Nephron progenitor cell (in vitro differentiated cells): ENCODE measurements at regions not wholly inside any gene's neighbourhood (a gene's known extent, or its start where the extent isn't known, plus 50 kb on each side); places are given as distances from the start of the nearest gene placed in this dataset.
A peak's percentile ranks its signal among the peaks of the same experiment; 100 is the strongest.

Experiments used
- DNase-seq: peaks from one replicate; pipeline ENCODE4 v3.0.0; 2021
- H3K27ac Mint-ChIP-seq: 2 replicates; pipeline ENCODE4 v1.8.0; 2021; ENCODE audit warnings: mild to moderate bottlenecking, moderate library complexity, mixed read lengths
- H3K27me3 Mint-ChIP-seq: 2 replicates; pipeline ENCODE4 v1.8.0; 2021; ENCODE audit warnings: mild to moderate bottlenecking, low read depth, mixed read lengths; ENCODE audit not compliant: poor library complexity
- H3K36me3 Mint-ChIP-seq: 2 replicates; pipeline ENCODE4 v1.8.0; 2021; ENCODE audit warnings: low read depth, mixed read lengths
- H3K4me1 Mint-ChIP-seq: 2 replicates; pipeline ENCODE4 v1.8.0; 2021; ENCODE audit warnings: mixed read lengths
- H3K4me3 Mint-ChIP-seq: 2 replicates; pipeline ENCODE4 v1.8.0; 2021; ENCODE audit warnings: mild to moderate bottlenecking, moderate library complexity, mixed read lengths
- H3K9me3 Mint-ChIP-seq: 2 replicates; pipeline ENCODE4 v1.8.0; 2021; ENCODE audit warnings: mild to moderate bottlenecking, moderate library complexity, mixed read lengths
- TF ChIP-seq, protein P1 (sequence below): fragments of 200-600 bp; sonication (generic); IDR thresholded peaks from 2 replicates; pipeline ENCODE4 v1.5.0; 2021; ENCODE audit warnings: antibody characterized with exemption

DNA sequence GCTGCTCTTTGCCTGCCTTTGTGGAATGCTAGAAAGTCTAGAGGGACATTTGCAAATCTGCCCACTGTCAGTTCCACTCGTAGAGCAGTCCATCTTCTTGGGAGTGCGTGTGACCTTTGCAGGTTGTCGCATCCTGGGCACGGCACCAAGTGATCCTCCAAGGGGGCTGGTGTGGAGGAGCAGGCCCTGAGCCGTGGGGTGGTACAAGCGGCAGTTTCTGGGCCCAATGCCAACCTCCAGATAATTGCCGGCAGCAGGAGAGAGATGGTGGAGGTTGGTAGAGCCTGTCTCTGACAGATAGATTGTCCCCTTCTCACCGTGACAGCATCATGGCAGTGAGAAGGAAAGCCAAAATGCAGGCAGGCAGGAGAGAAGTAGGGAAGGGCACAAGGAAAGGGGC, 150.7 kb upstream of the SLC14A2 start:
- no peak overlapping the region for H3K4me3 Mint-ChIP-seq
- DNase-seq: no peak
- H3K9me3 Mint-ChIP-seq: no peaks in the 10 kb centered on the region
- no peaks in the 10 kb centered on the region for H3K36me3 Mint-ChIP-seq
- H3K27me3 Mint-ChIP-seq: peaks cover 7% of the 10 kb centered on the region
- H3K4me1 Mint-ChIP-seq: peaks cover 34% of the 10 kb centered on the region
- TF ChIP-seq, protein P1, sequence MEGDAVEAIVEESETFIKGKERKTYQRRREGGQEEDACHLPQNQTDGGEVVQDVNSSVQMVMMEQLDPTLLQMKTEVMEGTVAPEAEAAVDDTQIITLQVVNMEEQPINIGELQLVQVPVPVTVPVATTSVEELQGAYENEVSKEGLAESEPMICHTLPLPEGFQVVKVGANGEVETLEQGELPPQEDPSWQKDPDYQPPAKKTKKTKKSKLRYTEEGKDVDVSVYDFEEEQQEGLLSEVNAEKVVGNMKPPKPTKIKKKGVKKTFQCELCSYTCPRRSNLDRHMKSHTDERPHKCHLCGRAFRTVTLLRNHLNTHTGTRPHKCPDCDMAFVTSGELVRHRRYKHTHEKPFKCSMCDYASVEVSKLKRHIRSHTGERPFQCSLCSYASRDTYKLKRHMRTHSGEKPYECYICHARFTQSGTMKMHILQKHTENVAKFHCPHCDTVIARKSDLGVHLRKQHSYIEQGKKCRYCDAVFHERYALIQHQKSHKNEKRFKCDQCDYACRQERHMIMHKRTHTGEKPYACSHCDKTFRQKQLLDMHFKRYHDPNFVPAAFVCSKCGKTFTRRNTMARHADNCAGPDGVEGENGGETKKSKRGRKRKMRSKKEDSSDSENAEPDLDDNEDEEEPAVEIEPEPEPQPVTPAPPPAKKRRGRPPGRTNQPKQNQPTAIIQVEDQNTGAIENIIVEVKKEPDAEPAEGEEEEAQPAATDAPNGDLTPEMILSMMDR: no peak
- H3K27ac Mint-ChIP-seq: peak overlapping the region; percentile 29

- TF ChIP-seq, protein P1: no peak
- no peak for DNase-seq
- H3K27ac Mint-ChIP-seq: no peak overlapping the region
- H3K4me1 Mint-ChIP-seq: peaks cover 25% of the 10 kb centered on the region
- no peak overlapping the region for H3K4me3 Mint-ChIP-seq
- H3K36me3 Mint-ChIP-seq: no peaks in the 10 kb centered on the region
- H3K27me3 Mint-ChIP-seq: peaks cover 7% of the 10 kb centered on the region
- no peaks in the 10 kb centered on the region for H3K9me3 Mint-ChIP-seq
These were observed 148.0 kb upstream of the SLC14A2 start for GRCh38 chr18:45467293-45467692.

GRCh38 chr18:45467945-45468344, 147.3 kb upstream of the SLC14A2 start:
- H3K4me3 Mint-ChIP-seq: no peak overlapping the region
- H3K27me3 Mint-ChIP-seq: peaks cover 4% of the 10 kb centered on the region
- DNase-seq: no peak
- no peaks in the 10 kb centered on the region for H3K9me3 Mint-ChIP-seq
- peaks cover 20% of the 10 kb centered on the region for H3K4me1 Mint-ChIP-seq
- TF ChIP-seq, protein P1: no peak
- no peak overlapping the region for H3K27ac Mint-ChIP-seq
- H3K36me3 Mint-ChIP-seq: no peaks in the 10 kb centered on the region

DNA sequence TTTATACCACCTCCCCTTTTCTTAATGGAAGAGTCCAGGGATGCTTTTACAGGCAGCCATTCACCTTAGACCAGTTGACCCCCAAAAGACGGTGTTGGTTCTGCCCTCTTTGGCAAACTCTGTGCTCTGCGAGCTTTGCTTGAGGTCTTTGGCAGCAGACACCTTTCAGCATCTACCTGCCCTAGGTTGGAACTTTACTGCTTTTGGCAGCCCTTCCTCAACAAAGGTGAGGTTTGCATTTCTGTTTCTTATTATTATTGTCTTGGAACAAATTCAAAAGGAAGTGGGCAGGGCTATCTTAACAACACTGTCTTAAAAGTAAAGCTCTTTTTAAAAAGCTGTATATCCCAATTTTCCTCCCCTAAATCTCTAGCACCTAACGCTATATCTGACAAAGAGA, 136.4 kb upstream of the SLC14A2 start:
- no peak overlapping the region for H3K27ac Mint-ChIP-seq
- H3K36me3 Mint-ChIP-seq: peaks cover 7% of the 10 kb centered on the region
- no peak for DNase-seq
- H3K4me3 Mint-ChIP-seq: no peak overlapping the region
- peaks cover 3% of the 10 kb centered on the region for H3K27me3 Mint-ChIP-seq
- peaks cover 27% of the 10 kb centered on the region for H3K9me3 Mint-ChIP-seq
- TF ChIP-seq, protein P1: no peak
- H3K4me1 Mint-ChIP-seq: peaks cover 12% of the 10 kb centered on the region

DNA sequence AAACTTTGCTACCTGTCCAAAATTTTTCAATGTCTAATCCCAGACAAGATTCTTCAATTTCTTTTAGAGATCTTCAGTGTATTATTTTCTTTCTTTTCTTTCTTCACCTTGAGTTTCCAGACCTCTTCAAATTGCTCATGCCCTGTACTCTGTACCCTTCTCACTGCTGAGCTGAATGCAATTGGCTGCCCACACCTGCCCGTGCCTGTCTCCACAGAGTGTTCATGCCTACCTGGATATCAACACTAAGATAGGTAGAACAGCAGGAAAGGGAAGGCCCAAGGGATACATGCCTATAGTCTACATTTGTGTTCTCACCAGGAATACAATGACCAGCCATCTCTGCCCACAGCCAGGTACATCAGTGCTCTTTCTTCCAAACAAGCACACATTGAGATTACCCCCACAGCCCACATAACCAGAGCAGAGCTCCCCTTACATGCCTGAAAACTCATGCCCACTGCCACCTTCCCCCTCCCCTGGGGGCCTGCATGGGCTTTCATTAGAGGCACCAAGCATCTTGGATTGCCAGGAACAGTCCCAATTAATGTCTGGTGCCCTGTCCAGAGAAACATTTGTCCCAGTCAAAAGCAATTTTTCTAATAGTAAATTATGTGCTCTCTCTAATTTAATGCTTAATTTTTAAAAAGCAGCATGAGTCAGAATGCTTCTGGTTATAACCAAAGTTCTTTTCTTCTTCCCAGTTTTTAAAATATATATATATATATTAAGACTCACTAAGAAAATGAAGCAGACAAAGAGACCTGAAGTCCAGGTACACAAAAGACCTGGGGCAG, 134.9 kb upstream of the SLC14A2 start:
- Mint-ChIP-seq H3K27me3 (no peaks in the 10 kb centered on the region), H3K9me3 (peaks cover 15% of the 10 kb centered on the region), H3K27ac (no peak overlapping the region), H3K36me3 (peaks cover 7% of the 10 kb centered on the region), H3K4me1 (peaks cover 12% of the 10 kb centered on the region), H3K4me3 (no peak overlapping the region)
- TF ChIP-seq, protein P1: no peak
- DNase-seq: no peak

GRCh38 chr18:45481821-45482220, 133.5 kb upstream of the SLC14A2 start:
- no peaks in the 10 kb centered on the region for H3K27me3 Mint-ChIP-seq
- DNase-seq: no peak
- H3K36me3 Mint-ChIP-seq: peaks cover 3% of the 10 kb centered on the region
- peak overlapping the region; percentile 34 for H3K27ac Mint-ChIP-seq
- peaks cover 12% of the 10 kb centered on the region for H3K4me1 Mint-ChIP-seq
- TF ChIP-seq, protein P1: no peak
- H3K9me3 Mint-ChIP-seq: peaks cover 9% of the 10 kb centered on the region
- no peak overlapping the region for H3K4me3 Mint-ChIP-seq
